ENCODE measurements at regions not wholly inside any gene's neighbourhood (a gene's known extent, or its start where the extent isn't known, plus 50 kb on each side); places are given as distances from the start of the nearest gene placed in this dataset.

DNA sequence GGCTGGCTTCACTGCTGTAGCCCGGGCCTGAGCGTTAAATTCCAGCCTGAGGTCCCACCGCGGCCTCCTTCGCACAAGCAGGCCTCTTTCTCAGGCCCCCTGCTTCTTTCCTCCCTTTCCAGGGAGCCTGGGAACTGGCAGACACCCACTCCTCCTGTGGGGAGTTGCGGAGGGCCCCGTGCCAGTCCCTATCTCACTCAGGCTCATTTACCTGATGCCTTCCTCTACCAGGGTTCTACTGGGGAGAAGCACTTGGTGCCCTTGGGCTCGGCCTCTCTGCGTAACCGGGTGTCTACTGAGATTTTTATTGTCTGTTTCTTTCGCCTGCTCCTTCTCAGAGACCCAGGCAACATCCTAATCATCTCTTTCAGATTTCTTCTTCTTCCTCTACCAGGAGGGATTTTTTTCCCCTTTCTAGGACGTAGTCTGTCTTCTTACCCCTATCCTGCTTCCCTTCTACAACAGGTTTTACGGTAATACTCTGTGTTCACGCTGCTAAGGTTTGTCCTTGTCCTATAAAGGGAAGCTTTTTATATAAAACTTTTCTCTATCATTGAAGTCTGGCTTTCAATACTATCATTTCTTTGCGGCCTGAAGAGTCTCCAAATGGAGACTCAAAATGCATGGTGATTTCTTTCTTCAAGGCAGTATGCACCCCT is 135.4 kb upstream of the GPR12 start:
- TF ChIP-seq, protein P1, sequence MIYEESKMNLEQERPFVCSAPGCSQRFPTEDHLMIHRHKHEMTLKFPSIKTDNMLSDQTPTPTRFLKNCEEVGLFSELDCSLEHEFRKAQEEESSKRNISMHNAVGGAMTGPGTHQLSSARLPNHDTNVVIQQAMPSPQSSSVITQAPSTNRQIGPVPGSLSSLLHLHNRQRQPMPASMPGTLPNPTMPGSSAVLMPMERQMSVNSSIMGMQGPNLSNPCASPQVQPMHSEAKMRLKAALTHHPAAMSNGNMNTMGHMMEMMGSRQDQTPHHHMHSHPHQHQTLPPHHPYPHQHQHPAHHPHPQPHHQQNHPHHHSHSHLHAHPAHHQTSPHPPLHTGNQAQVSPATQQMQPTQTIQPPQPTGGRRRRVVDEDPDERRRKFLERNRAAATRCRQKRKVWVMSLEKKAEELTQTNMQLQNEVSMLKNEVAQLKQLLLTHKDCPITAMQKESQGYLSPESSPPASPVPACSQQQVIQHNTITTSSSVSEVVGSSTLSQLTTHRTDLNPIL (CRISPR knock-in tag; IDR thresholded peaks at IDR 0.05; ENCODE audit: low read depth) = no peak
- TF ChIP-seq TCF4 (CRISPR knock-in tag; IDR thresholded peaks at IDR 0.05; ENCODE audit: borderline replicate concordance) = no peak
- TF ChIP-seq CSRNP3 (CRISPR knock-in tag; IDR thresholded peaks at IDR 0.05) = no peak
- TF ChIP-seq PATZ1 (CRISPR knock-in tag; IDR thresholded peaks at IDR 0.05; ENCODE audit: borderline replicate concordance) = no peak
- TF ChIP-seq ZNF70 (CRISPR knock-in tag; IDR thresholded peaks at IDR 0.05) = no peak
- TF ChIP-seq RARB (CRISPR knock-in tag; IDR thresholded peaks at IDR 0.05) = no peak
- no peak for TF ChIP-seq ARNTL (CRISPR knock-in tag; IDR thresholded peaks at IDR 0.05; ENCODE audit: borderline replicate concordance, low read depth)
- TF ChIP-seq POU6F1 (CRISPR knock-in tag; IDR thresholded peaks at IDR 0.05; ENCODE audit: borderline replicate concordance, low read depth) = no peak
- no peak for TF ChIP-seq OSR1 (CRISPR knock-in tag; IDR thresholded peaks at IDR 0.05)
- no peak for TF ChIP-seq SNAI2 (CRISPR knock-in tag; IDR thresholded peaks at IDR 0.05)
- no peak for TF ChIP-seq ESRRG (CRISPR knock-in tag; IDR thresholded peaks at IDR 0.05)
- no peak for TF ChIP-seq TSHZ2 (CRISPR knock-in tag; IDR thresholded peaks at IDR 0.05)
- no peak for TF ChIP-seq ZNF565 (CRISPR knock-in tag; conservative IDR thresholded peaks at IDR 0.05; ENCODE audit: low read depth)
- no peak for ATAC-seq

GRCh38 chr13:26895081-26895807 is 134.7 kb upstream of the GPR12 start:
- TF ChIP-seq ARNTL (CRISPR knock-in tag; IDR thresholded peaks at IDR 0.05; ENCODE audit: borderline replicate concordance, low read depth) (no peak), TOX (CRISPR knock-in tag; IDR thresholded peaks at IDR 0.05; ENCODE audit: borderline replicate concordance) (no peak), ZNF565 (CRISPR knock-in tag; conservative IDR thresholded peaks at IDR 0.05; ENCODE audit: low read depth) (no peak), PPARA (CRISPR knock-in tag; IDR thresholded peaks at IDR 0.05; ENCODE audit: borderline replicate concordance) (no peak), ZC3H10 (CRISPR knock-in tag; IDR thresholded peaks at IDR 0.05) (no peak), GLIS3 (CRISPR knock-in tag; IDR thresholded peaks at IDR 0.05) (no peak), RARB (CRISPR knock-in tag; IDR thresholded peaks at IDR 0.05) (no peak), PATZ1 (CRISPR knock-in tag; IDR thresholded peaks at IDR 0.05; ENCODE audit: borderline replicate concordance) (no peak), CSRNP3 (CRISPR knock-in tag; IDR thresholded peaks at IDR 0.05) (no peak), SNAI2 (CRISPR knock-in tag; IDR thresholded peaks at IDR 0.05) (no peak)
- ATAC-seq = no peak

All from SK-N-SH treated with all-trans-retinoic acid at 6 μM for 48 hours (cell line).